SK-N-SH (cell line): ENCODE measurements at regions not wholly inside any gene's neighbourhood (a gene's known extent, or its start where the extent isn't known, plus 50 kb on each side); places are given as distances from the start of the nearest gene placed in this dataset.

ENCODE experiments used
- CTCF ChIA-PET: fragments of 300-600, 350-600 bp; formaldehyde crosslinking; extraction: SDS; loops from one replicate; lab custom pipeline; 2021; lab: Yijun Ruan, JAX
- POLR2A ChIA-PET: fragments of 350-600 bp; sonication (Branson Sonifier 250); formaldehyde crosslinking; extraction: SDS; loops from one replicate; lab custom pipeline; 2020; ENCODE audit warnings: antibody characterized with exemption, inconsistent platforms; lab: Yijun Ruan, JAX
- DNase-seq: peaks from one replicate; pipeline ENCODE4 v3.0.0; 2012
- H2AFZ ChIP-seq: fragments of 200-600 bp; sonication (generic); 2 replicates; pipeline ENCODE4 v1.8.1; 2016; ENCODE audit warnings: antibody characterized with exemption, mild to moderate bottlenecking, low read depth
- H3F3A ChIP-seq: fragments of 200-600 bp; sonication (generic); replicated peaks from 2 replicates; pipeline ENCODE3; 2016; ENCODE audit warnings: antibody characterized with exemption, mild to moderate bottlenecking; ENCODE audit not compliant: insufficient read depth
- H3K27ac ChIP-seq, 2 experiments: fragments of 200-500 bp in 1 of 2; fragments of 200-600 bp in 1 of 2; sonication (Bioruptor generic) in 1 of 2; sonication (generic), shearing (Covaris generic) in 1 of 2; 2 replicates each; pipeline versions ENCODE4 v1.5.1 to v1.6.1; 2014 to 2016; ENCODE audit warnings: low read depth in 2 of 2, inconsistent platforms in 1 of 2, low read length in 1 of 2, mild to moderate bottlenecking in 1 of 2, mixed read lengths in 1 of 2
- H3K27me3 ChIP-seq: fragments of 200-600 bp; sonication (generic), shearing (Covaris generic); 2 replicates; pipeline ENCODE4 v1.6.1; 2016; ENCODE audit warnings: mixed run types; ENCODE audit not compliant: insufficient read depth
- H3K36me3 ChIP-seq, 2 experiments: fragments of 200-500 bp in 1 of 2; fragments of 200-600 bp in 1 of 2; sonication (Bioruptor generic) in 1 of 2; sonication (generic) in 1 of 2; replicated peaks in 1 of 2; 2 replicates each; pipeline versions ENCODE3 to v1.5.1; 2014 to 2016; ENCODE audit warnings: low read length in 1 of 2, mild to moderate bottlenecking in 1 of 2; ENCODE audit not compliant: insufficient read depth in 2 of 2, control insufficient read depth in 1 of 2
- H3K4me1 ChIP-seq, 2 experiments: fragments of 200-500 bp in 1 of 2; fragments of 200-600 bp in 1 of 2; sonication (Bioruptor generic) in 1 of 2; sonication (generic), shearing (Covaris generic) in 1 of 2; 2 replicates each; pipeline versions ENCODE4 v1.5.1 to v1.6.1; 2014 to 2016; ENCODE audit warnings: low read depth in 1 of 2, low read length in 1 of 2, mixed run types in 1 of 2; ENCODE audit not compliant: insufficient read depth in 2 of 2, control insufficient read depth in 1 of 2
- H3K4me2 ChIP-seq: fragments of 200-600 bp; sonication (generic), shearing (Covaris generic); 2 replicates; pipeline ENCODE4 v1.6.1; 2017; ENCODE audit warnings: mixed run types
- H3K4me3 ChIP-seq, 2 experiments: fragments of 200-500 bp in 1 of 2; fragments of 200-600 bp in 1 of 2; sonication (Bioruptor generic) in 1 of 2; sonication (generic), shearing (Covaris generic) in 1 of 2; 2 replicates each; pipeline versions ENCODE4 v1.5.1 to v1.8.1; 2014 to 2016; ENCODE audit warnings: low read depth in 2 of 2, inconsistent platforms in 1 of 2, low read length in 1 of 2, mild to moderate bottlenecking in 1 of 2, mixed read lengths in 1 of 2, moderate library complexity in 1 of 2
- H3K79me2 ChIP-seq: fragments of 200-600 bp; sonication (generic); 2 replicates; pipeline ENCODE4 v1.8.1; 2017; ENCODE audit warnings: mild to moderate bottlenecking; ENCODE audit not compliant: insufficient read depth
- H3K9ac ChIP-seq: fragments of 200-600 bp; sonication (generic); 2 replicates; pipeline ENCODE4 v1.6.1; 2017; ENCODE audit warnings: mixed run types
- H3K9me2 ChIP-seq: fragments of 200-600 bp; sonication (generic); 2 replicates; pipeline ENCODE4 v1.6.1; 2017; ENCODE audit warnings: mixed run types
- H3K9me3 ChIP-seq: fragments of 200-600 bp; sonication (generic); 2 replicates; pipeline ENCODE4 v1.6.1; 2017; ENCODE audit warnings: mixed run types, mild to moderate bottlenecking, moderate library complexity
- H4K20me1 ChIP-seq: fragments of 200-600 bp; sonication (generic); 2 replicates; pipeline ENCODE4 v1.6.1; 2017; ENCODE audit warnings: mild to moderate bottlenecking, mixed run types; ENCODE audit not compliant: insufficient read depth
- CHD2 ChIP-seq: fragments of 150-350 bp; IDR thresholded peaks from 2 replicates; pipeline ENCODE4 v1.6.1; 2018; ENCODE audit warnings: low read length; ENCODE audit not compliant: partially characterized antibody
- ELF1 ChIP-seq: IDR thresholded peaks from 2 replicates; pipeline ENCODE4 v1.4.0; 2012
- EP300 ChIP-seq, 2 experiments: IDR thresholded peaks; 2 replicates each; pipeline versions ENCODE4 v1.4.0 to v1.6.1; 2012; ENCODE audit warnings: borderline replicate concordance in 1 of 2, low read depth in 1 of 2, low read length in 1 of 2
- EZH2phosphoT487 ChIP-seq: fragments of 200-600 bp; sonication (generic); IDR thresholded peaks from 2 replicates; pipeline ENCODE4 v1.6.1; 2017; ENCODE audit warnings: low read depth, mixed run types, mild to moderate bottlenecking, antibody characterized with exemption, moderate library complexity, borderline replicate concordance
- GABPA ChIP-seq: IDR thresholded peaks from 2 replicates; pipeline ENCODE4 v1.4.0; 2012; ENCODE audit warnings: low read depth, mild to moderate bottlenecking
- JUND ChIP-seq: IDR thresholded peaks from 2 replicates; pipeline ENCODE4 v1.4.0; 2012
- MEF2A ChIP-seq: IDR thresholded peaks from 2 replicates; pipeline ENCODE4 v1.4.0; 2012; ENCODE audit warnings: low read depth, borderline replicate concordance
- MXI1 ChIP-seq: IDR thresholded peaks from 2 replicates; pipeline ENCODE4 v1.6.1; 2012; ENCODE audit warnings: mild to moderate bottlenecking, low read depth, low read length, improper control_type of control experiment
- NRF1 ChIP-seq: IDR thresholded peaks from 2 replicates; pipeline ENCODE4 v1.6.1; 2012; ENCODE audit warnings: low read depth, mild to moderate bottlenecking, low read length
- POLR2AphosphoS5 ChIP-seq: IDR thresholded peaks from 2 replicates; pipeline ENCODE4 v1.6.1; 2012; ENCODE audit warnings: low read depth, low read length
- RAD21 ChIP-seq: IDR thresholded peaks from 2 replicates; pipeline ENCODE4 v1.6.1; 2012; ENCODE audit warnings: mild to moderate bottlenecking, low read length
- RFX5 ChIP-seq: IDR thresholded peaks from 2 replicates; pipeline ENCODE4 v1.6.1; 2012; ENCODE audit warnings: mild to moderate bottlenecking, improper control_type of control experiment, low read length
- SMC3 ChIP-seq: IDR thresholded peaks from 2 replicates; pipeline ENCODE4 v1.6.1; 2012; ENCODE audit warnings: low read depth, low read length, improper control_type of control experiment
- TEAD4 ChIP-seq: IDR thresholded peaks from 2 replicates; pipeline ENCODE4 v1.4.0; 2012; ENCODE audit warnings: mild to moderate bottlenecking, borderline replicate concordance; ENCODE audit not compliant: insufficient read depth
- YY1 ChIP-seq: IDR thresholded peaks from 2 replicates; pipeline ENCODE4 v1.4.0; 2012; ENCODE audit warnings: low read depth, mild to moderate bottlenecking
- WGBS: methylation state at CpG from one replicate; pipeline ENCODE4 v1.1.6; 2017; ENCODE audit warnings: low lambda C conversion rate; 5-methylcytosine and 5-hydroxymethylcytosine counted together
- TF ChIP-seq, protein P1 (sequence below): IDR thresholded peaks from 2 replicates; pipeline ENCODE4 v1.4.0; 2012; ENCODE audit warnings: low read depth, borderline replicate concordance
- TF ChIP-seq, protein P2 (sequence below): fragments of 150-350 bp; IDR thresholded peaks from 2 replicates; pipeline ENCODE4 v1.6.1; 2017; ENCODE audit warnings: antibody characterized with exemption, low read length, low read depth, borderline replicate concordance
- TF ChIP-seq, protein P3 (sequence below): fragments of 200-600 bp; sonication (generic); IDR thresholded peaks from 2 replicates; pipeline ENCODE4 v1.6.1; 2017; ENCODE audit warnings: antibody characterized with exemption, mild to moderate bottlenecking, moderate library complexity
- TF ChIP-seq, protein P4 (sequence below): IDR thresholded peaks from 2 replicates; pipeline ENCODE4 v1.4.0; 2012; ENCODE audit warnings: low read depth

DNA sequence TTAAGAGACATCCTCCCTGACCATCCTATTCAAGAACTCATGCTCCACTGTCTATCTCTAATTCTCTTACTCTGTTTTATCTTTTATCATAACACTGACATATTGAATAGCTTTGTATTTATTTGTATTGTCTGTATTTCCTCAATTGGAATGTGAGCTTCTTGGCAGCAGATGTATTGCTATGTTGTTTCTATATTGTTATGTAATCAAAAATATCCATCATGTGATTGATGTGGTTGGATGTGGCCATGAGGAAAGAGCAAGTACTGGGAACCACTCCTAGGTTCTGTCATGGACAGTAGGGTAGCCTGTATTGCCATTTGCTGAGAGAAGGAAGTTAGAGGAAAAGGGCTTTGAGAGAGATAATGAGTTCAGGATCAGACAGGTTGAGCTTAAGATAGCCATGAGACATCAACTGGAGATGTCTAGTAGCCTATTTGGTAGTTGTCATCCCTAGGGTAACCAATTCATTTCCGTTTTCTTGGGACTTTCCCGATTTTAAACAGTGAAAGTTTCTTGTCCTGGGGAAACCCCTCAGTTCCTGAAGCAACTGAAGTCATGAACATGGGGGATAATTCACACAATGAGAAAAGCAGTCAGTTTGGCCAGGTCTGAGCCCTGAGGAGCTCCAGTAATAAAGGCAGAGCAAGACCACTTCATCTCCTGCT, 404.5 kb downstream of the INSC start (continued):
- TF ChIP-seq, protein P1, sequence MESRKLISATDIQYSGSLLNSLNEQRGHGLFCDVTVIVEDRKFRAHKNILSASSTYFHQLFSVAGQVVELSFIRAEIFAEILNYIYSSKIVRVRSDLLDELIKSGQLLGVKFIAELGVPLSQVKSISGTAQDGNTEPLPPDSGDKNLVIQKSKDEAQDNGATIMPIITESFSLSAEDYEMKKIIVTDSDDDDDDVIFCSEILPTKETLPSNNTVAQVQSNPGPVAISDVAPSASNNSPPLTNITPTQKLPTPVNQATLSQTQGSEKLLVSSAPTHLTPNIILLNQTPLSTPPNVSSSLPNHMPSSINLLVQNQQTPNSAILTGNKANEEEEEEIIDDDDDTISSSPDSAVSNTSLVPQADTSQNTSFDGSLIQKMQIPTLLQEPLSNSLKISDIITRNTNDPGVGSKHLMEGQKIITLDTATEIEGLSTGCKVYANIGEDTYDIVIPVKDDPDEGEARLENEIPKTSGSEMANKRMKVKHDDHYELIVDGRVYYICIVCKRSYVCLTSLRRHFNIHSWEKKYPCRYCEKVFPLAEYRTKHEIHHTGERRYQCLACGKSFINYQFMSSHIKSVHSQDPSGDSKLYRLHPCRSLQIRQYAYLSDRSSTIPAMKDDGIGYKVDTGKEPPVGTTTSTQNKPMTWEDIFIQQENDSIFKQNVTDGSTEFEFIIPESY, result no peak
- TF ChIP-seq RFX5, result no peak

DNA sequence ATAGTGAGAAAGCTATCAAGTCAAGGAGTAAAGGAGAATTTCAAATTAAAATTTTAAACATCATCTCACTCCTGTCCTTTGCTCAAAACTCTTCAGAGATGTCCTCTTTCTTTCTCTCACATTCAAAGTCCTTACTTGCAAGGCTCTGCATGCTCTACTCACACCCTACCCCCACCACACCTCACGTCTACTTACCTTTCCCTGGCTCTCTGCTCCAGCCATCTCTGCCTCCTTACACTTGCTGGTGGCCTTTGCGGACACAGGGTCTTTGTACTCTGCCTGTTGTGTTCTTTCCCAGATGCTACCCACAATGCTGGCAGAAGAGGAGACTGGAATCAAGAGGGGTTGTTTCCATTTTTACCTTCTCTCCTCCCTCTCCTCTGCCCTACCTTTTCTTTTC, 405.2 kb downstream of the INSC start:
- no peak overlapping the region for H3K9ac ChIP-seq
- H3K4me3 ChIP-seq, result no peak overlapping the region
- no peaks in the 10 kb centered on the region for H3K36me3 ChIP-seq
- H3K9me2 ChIP-seq, result no peaks in the 10 kb centered on the region
- no peak overlapping the region for H2AFZ ChIP-seq
- H3K27me3 ChIP-seq, result no peaks in the 10 kb centered on the region
- no peaks in the 10 kb centered on the region for H4K20me1 ChIP-seq
- CTCF ChIA-PET, result no interaction called here
- H3F3A ChIP-seq, result no peaks in the 10 kb centered on the region
- peaks cover 8% of the 10 kb centered on the region; the same call in 1 of the 2 replicates for H3K9me3 ChIP-seq
- no peaks in the 10 kb centered on the region for H3K79me2 ChIP-seq
- POLR2A ChIA-PET, result no interaction called here
- TF ChIP-seq NRF1 (no peak), MEF2A (no peak), ELF1 (no peak), SMC3 (no peak), GABPA (no peak), EZH2phosphoT487 (no peak), RAD21 (no peak), YY1 (no peak), JUND (no peak), MXI1 (no peak), POLR2AphosphoS5 (no peak), RFX5 (no peak), CHD2 (no peak), TEAD4 (no peak), EP300 (IDR thresholded peaks at IDR 0.05; ENCODE audit: borderline replicate concordance in 1 of 2, low read depth in 1 of 2, low read length in 1 of 2) (no peak)
- TF ChIP-seq, protein P2, sequence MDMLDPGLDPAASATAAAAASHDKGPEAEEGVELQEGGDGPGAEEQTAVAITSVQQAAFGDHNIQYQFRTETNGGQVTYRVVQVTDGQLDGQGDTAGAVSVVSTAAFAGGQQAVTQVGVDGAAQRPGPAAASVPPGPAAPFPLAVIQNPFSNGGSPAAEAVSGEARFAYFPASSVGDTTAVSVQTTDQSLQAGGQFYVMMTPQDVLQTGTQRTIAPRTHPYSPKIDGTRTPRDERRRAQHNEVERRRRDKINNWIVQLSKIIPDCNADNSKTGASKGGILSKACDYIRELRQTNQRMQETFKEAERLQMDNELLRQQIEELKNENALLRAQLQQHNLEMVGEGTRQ, result no peak
- TF ChIP-seq, protein P1, result no peak
- TF ChIP-seq, protein P3, sequence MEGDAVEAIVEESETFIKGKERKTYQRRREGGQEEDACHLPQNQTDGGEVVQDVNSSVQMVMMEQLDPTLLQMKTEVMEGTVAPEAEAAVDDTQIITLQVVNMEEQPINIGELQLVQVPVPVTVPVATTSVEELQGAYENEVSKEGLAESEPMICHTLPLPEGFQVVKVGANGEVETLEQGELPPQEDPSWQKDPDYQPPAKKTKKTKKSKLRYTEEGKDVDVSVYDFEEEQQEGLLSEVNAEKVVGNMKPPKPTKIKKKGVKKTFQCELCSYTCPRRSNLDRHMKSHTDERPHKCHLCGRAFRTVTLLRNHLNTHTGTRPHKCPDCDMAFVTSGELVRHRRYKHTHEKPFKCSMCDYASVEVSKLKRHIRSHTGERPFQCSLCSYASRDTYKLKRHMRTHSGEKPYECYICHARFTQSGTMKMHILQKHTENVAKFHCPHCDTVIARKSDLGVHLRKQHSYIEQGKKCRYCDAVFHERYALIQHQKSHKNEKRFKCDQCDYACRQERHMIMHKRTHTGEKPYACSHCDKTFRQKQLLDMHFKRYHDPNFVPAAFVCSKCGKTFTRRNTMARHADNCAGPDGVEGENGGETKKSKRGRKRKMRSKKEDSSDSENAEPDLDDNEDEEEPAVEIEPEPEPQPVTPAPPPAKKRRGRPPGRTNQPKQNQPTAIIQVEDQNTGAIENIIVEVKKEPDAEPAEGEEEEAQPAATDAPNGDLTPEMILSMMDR, result no peak
- TF ChIP-seq, protein P4, sequence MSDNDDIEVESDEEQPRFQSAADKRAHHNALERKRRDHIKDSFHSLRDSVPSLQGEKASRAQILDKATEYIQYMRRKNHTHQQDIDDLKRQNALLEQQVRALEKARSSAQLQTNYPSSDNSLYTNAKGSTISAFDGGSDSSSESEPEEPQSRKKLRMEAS, result no peak
- no peak for DNase-seq
- H3K27ac ChIP-seq, result no peak overlapping the region
- 15% methylated on average over 2 of the region's 2 CpGs for WGBS
- no peaks in the 10 kb centered on the region for H3K4me1 ChIP-seq
- no peak overlapping the region for H3K4me2 ChIP-seq
